K562 (cell line): ENCODE measurements at regions not wholly inside any gene's neighbourhood (a gene's known extent, or its start where the extent isn't known, plus 50 kb on each side); places are given as distances from the start of the nearest gene placed in this dataset.

Source experiments
- ATAC-seq: fragments of 200-7000 bp; cut with Tn5 transposase; 3 replicates; pipeline ENCODE4 v1.9.1; 2020; ENCODE audit warnings: moderate library complexity
- BruUV-seq: library from RNA; stranded (reverse); fragments of 400-500 nt; replicated peaks from 2 replicates; lab custom pipeline; 2021; lab: Mats Ljungman, UMichigan
- CTCF ChIA-PET: fragments of 300-600 bp; formaldehyde crosslinking; extraction: SDS; loops from one replicate; lab custom pipeline; 2021; ENCODE audit warnings: low intra/inter-chr PET ratio; lab: Yijun Ruan, JAX
- POLR2A ChIA-PET: fragments of 300-600, 350-650 bp; sonication (Branson Sonifier 250); formaldehyde crosslinking; extraction: SDS; loops from one replicate; lab custom pipeline; 2021; ENCODE audit warnings: antibody characterized with exemption, inconsistent platforms; lab: Yijun Ruan, JAX
- DNase-seq, 4 experiments: peaks; one replicate each; pipeline versions ENCODE4 v3.0.0 to v3.0.0-alpha.2; 2011 to 2018; ENCODE audit warnings: low spot score in 3 of 4, mixed read lengths in 3 of 4; ENCODE audit errors: extremely low read depth in 1 of 4
- FAIRE-seq: peaks from 2 replicates; lab custom pipeline; 2011; peaks lifted over from hg19 to GRCh38; lab: Jason Lieb, UNC
- H2AFZ ChIP-seq: 2 replicates; pipeline ENCODE4 v1.6.0; 2011; ENCODE audit warnings: low read depth, low read length, control low read depth, inconsistent platforms
- H3K27ac ChIP-seq: fragments of 200-600 bp; 3 replicates; pipeline ENCODE4 v1.8.0; 2011; ENCODE audit warnings: low read depth, mild to moderate bottlenecking, control low read depth, inconsistent platforms, low read length, moderate library complexity, mixed read lengths; ENCODE audit errors: extremely low read depth
- H3K27me3 ChIP-seq, 2 experiments: fragments of 300-600 bp in 1 of 2; 2 replicates in 1 of 2; 3 replicates in 1 of 2; pipeline versions ENCODE4 v1.6.0 to v1.8.0; 2011; ENCODE audit warnings: inconsistent platforms in 2 of 2, low read length in 2 of 2, mild to moderate bottlenecking in 1 of 2, mixed read lengths in 1 of 2, moderate library complexity in 1 of 2; ENCODE audit not compliant: control insufficient read depth in 2 of 2, insufficient read depth in 2 of 2
- H3K36me3 ChIP-seq: fragments of 300-600 bp; 3 replicates; pipeline ENCODE4 v1.8.0; 2011; ENCODE audit warnings: mild to moderate bottlenecking, low read length, inconsistent platforms; ENCODE audit not compliant: control insufficient read depth, insufficient read depth
- H3K4me1 ChIP-seq, 2 experiments: fragments of 200-600 bp in 1 of 2; replicated peaks in 1 of 2; 2 replicates in 1 of 2; 3 replicates in 1 of 2; pipeline versions ENCODE4 v1.5.1 to v1.8.0; 2011; ENCODE audit warnings: inconsistent platforms in 2 of 2, low read length in 2 of 2, mild to moderate bottlenecking in 1 of 2, mixed read lengths in 1 of 2, moderate library complexity in 1 of 2; ENCODE audit not compliant: control insufficient read depth in 2 of 2, insufficient read depth in 2 of 2
- H3K4me2 ChIP-seq: 2 replicates; pipeline ENCODE4 v1.6.1; 2011; ENCODE audit warnings: low read length, control low read depth, inconsistent platforms, mixed read lengths; ENCODE audit not compliant: insufficient read depth
- H3K4me3 ChIP-seq: fragments of 200-600 bp; sonication (generic), shearing (Covaris generic); 2 replicates; pipeline ENCODE4 v1.5.1; 2016; ENCODE audit warnings: control low read depth, inconsistent platforms
- H3K79me2 ChIP-seq: fragments of 200-600 bp; 3 replicates; pipeline ENCODE4 v1.8.0; 2011; ENCODE audit warnings: low read length, inconsistent platforms; ENCODE audit not compliant: control insufficient read depth, insufficient read depth
- H3K9ac ChIP-seq, 2 experiments: 2 replicates each; pipeline versions ENCODE4 v1.6.0 to v1.6.1; 2011; ENCODE audit warnings: low read depth in 2 of 2, low read length in 2 of 2, control low read depth in 1 of 2, inconsistent platforms in 1 of 2, mild to moderate bottlenecking in 1 of 2, mixed read lengths in 1 of 2; ENCODE audit not compliant: insufficient read depth in 1 of 2
- H3K9me1 ChIP-seq: one replicate; pipeline ENCODE4 v1.6.0; 2011; ENCODE audit warnings: inconsistent platforms, mild to moderate bottlenecking, low read length, moderate library complexity; ENCODE audit not compliant: control insufficient read depth, insufficient read depth
- H3K9me3 ChIP-seq: replicated peaks from 2 replicates; pipeline ENCODE4 v1.5.1; 2011; ENCODE audit warnings: low read depth, low read length, inconsistent platforms; ENCODE audit not compliant: control insufficient read depth, insufficient read depth
- H4K20me1 ChIP-seq: replicated peaks from 2 replicates; pipeline ENCODE4 v1.6.1; 2011; ENCODE audit warnings: low read length, inconsistent platforms, mixed read lengths; ENCODE audit not compliant: control insufficient read depth, insufficient read depth
- ASH1L ChIP-seq: fragments of 450-650 bp; IDR thresholded peaks from 2 replicates; pipeline ENCODE4 v1.6.1; 2018; ENCODE audit warnings: borderline replicate concordance, mild to moderate bottlenecking, low read depth; ENCODE audit not compliant: partially characterized antibody
- CAMTA2 ChIP-seq: fragments of 250-450 bp; sonication (Bioruptor Pico); conservative IDR thresholded peaks from 2 replicates; pipeline ENCODE4 v1.5.1; 2022
- CTCF ChIP-seq, 3 experiments: IDR thresholded peaks in 2 of 3; conservative IDR thresholded peaks in 1 of 3; 2 replicates each; pipeline ENCODE4 v1.5.1; 2011 to 2012; ENCODE audit warnings: low read length in 3 of 3, mild to moderate bottlenecking in 3 of 3, control low read depth in 2 of 3, improper control_type of control experiment in 1 of 3, inconsistent platforms in 1 of 3, low read depth in 1 of 3, mixed read lengths in 1 of 3, moderate library complexity in 1 of 3; ENCODE audit not compliant: insufficient read depth in 2 of 3
- E2F5 ChIP-seq: sonication (generic); formaldehyde crosslinking; IDR thresholded peaks from 2 replicates; pipeline ENCODE4 v1.8.0; 2022; ENCODE audit warnings: mild to moderate bottlenecking, missing genetic modification reagents
- FOS ChIP-seq: IDR thresholded peaks from 3 replicates; pipeline ENCODE4 v1.6.1; 2011; ENCODE audit not compliant: insufficient read length; ENCODE audit errors: extremely low read depth
- KDM1A ChIP-seq, 2 experiments: fragments of 450-650 bp; IDR thresholded peaks; 2 replicates each; pipeline ENCODE4 v1.6.1; 2016; ENCODE audit warnings: mild to moderate bottlenecking in 2 of 2
- KLF10 ChIP-seq: fragments of 250-450 bp; sonication (Bioruptor Pico); IDR thresholded peaks from 2 replicates; pipeline ENCODE4 v1.6.1; 2021; ENCODE audit warnings: matching md5 sums
- RBM25 ChIP-seq: fragments of 200-400 bp; formaldehyde crosslinking; IDR thresholded peaks from 2 replicates; pipeline ENCODE4 v1.6.1; 2018; ENCODE audit warnings: low read length, low read depth, moderate library complexity; ENCODE audit not compliant: severe bottlenecking
- SMAD2 ChIP-seq: fragments of 150-350 bp; IDR thresholded peaks from 2 replicates; pipeline ENCODE4 v1.6.1; 2014; ENCODE audit warnings: low read depth, mild to moderate bottlenecking, low read length
- TBL1XR1 ChIP-seq, 2 experiments: IDR thresholded peaks; 2 replicates each; pipeline ENCODE4 v1.6.1; 2012; ENCODE audit warnings: improper control_type of control experiment in 2 of 2, low read length in 2 of 2, mild to moderate bottlenecking in 1 of 2
- TEAD2 ChIP-seq: fragments of 450-650 bp; IDR thresholded peaks from 2 replicates; pipeline ENCODE4 v1.6.1; 2016; ENCODE audit warnings: missing genetic modification characterization, control low read depth, missing compliant biosample characterization
- TGIF2 ChIP-seq: sonication (generic); formaldehyde crosslinking; IDR thresholded peaks from 2 replicates; pipeline ENCODE4 v1.8.1; 2022; ENCODE audit warnings: mild to moderate bottlenecking, missing genetic modification reagents, moderate library complexity
- XRCC5 ChIP-seq: fragments of 200-400 bp; formaldehyde crosslinking; IDR thresholded peaks from 2 replicates; pipeline ENCODE4 v1.6.1; 2017; ENCODE audit warnings: low read depth, mild to moderate bottlenecking, low read length
- ZC3H11A ChIP-seq: IDR thresholded peaks from 2 replicates; pipeline ENCODE4 v1.6.1; 2012; ENCODE audit warnings: low read depth, low read length, improper control_type of control experiment
- ZFX ChIP-seq: sonication (generic); formaldehyde crosslinking; IDR thresholded peaks from 2 replicates; pipeline ENCODE4 v1.8.0; 2022; ENCODE audit warnings: mild to moderate bottlenecking, missing genetic modification reagents, moderate library complexity
- ZNF586 ChIP-seq: fragments of 450-650 bp; formaldehyde crosslinking; conservative IDR thresholded peaks from 2 replicates; pipeline ENCODE4 v1.4.0; 2020; ENCODE audit warnings: mild to moderate bottlenecking, moderate library complexity
- in situ Hi-C: fragments of 300-500 bp; cut with MboI; formaldehyde crosslinking; loops from 4 replicates; pipeline ENCODE4 v1.15.0; 2018; ENCODE audit warnings: inconsistent platforms, mixed read lengths
- intact Hi-C: fragments of 100-400 bp; cut with micrococcal nuclease; formaldehyde crosslinking; loops from 2 replicates; pipeline ENCODE4 v1.14.2; 2022
- TF ChIP-seq, protein P1 (sequence below), 2 experiments: IDR thresholded peaks in 1 of 2; conservative IDR thresholded peaks in 1 of 2; 2 replicates each; pipeline ENCODE4 v1.6.1; 2016; ENCODE audit warnings: low read depth in 2 of 2, mild to moderate bottlenecking in 1 of 2, missing compliant biosample characterization in 1 of 2, missing genetic modification characterization in 1 of 2, moderate library complexity in 1 of 2

DNA sequence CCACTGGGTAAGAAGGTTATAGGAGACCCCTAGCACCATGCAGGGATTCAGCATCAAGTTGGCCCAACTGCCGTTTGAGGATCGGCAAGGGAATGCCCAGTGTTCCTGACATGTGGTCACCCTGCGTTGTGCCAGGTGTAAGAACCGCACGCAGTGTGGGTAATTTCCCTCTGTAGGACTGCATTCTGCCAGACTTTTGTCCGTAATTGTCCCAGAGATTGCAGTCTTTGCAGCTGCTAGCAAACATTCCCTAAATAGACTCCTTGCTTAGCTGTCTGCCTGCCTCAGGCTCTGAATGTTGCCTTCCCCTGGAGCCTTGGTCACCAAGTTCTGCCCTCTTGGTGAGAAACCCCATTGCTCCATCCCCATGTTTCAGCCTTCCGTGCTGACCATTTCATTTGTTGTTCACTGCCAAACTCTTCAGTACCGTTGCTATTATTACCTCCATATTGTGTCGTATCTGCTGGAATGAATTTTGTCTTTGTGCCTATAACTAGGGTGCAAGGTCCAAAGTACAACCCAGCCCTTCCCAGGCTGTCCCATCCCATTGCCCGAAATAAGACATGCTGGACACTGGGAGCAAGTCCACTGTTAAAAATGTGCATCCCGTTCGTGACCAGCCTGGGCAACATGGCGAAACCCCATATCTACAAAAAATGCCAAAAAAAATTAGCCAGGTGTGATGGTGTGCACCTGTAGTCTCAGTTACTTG lies 53.8 kb upstream of the USP9X start (continued):
- TF ChIP-seq CTCF (IDR thresholded peaks at IDR 0.05 in 2 of 3, conservative IDR thresholded peaks at IDR 0.05 in 1 of 3; ENCODE audit: insufficient read depth in 2 of 3, low read depth in 1 of 3, low read length in 3 of 3): no peak
- no peak for TF ChIP-seq SMAD2
- no peak for TF ChIP-seq ZFX (CRISPR knock-in tag)
- TF ChIP-seq XRCC5: no peak

DNA sequence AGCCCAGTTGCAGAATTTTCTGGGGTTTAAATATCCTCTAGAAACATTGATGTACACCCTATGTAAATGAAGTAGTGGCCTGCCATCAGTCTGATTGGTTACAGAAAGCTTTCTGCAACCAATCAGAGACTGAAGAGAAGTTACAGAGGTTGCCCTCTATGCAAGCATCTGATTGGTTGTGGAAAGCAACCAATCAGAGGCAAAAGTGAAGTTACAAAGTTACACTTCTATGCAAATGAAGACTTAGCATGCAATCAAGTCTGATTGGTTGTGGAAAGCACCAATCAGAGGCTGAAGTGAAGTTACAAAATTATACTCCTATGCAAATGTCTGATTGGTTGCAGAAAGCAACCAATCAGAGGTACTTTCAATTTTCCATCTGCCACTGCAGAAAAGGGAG lies 51.9 kb upstream of the USP9X start:
- no peaks in the 10 kb centered on the region for H3K9me1 ChIP-seq
- H3K27me3 ChIP-seq: no peaks in the 10 kb centered on the region
- H3K36me3 ChIP-seq: no peaks in the 10 kb centered on the region
- H2AFZ ChIP-seq: no peak overlapping the region
- no peak overlapping the region for H3K9ac ChIP-seq
- no peaks in the 10 kb centered on the region; a peak in 1 of 5 replicates for H3K4me1 ChIP-seq
- no peaks in the 10 kb centered on the region for H4K20me1 ChIP-seq
- H3K79me2 ChIP-seq: no peaks in the 10 kb centered on the region
- H3K9me3 ChIP-seq: no peaks in the 10 kb centered on the region
- no TSS peak for BruUV-seq
- ChIA-PET CTCF (no interaction called here), POLR2A (interaction anchor here (1.1 kb wide), 1 partner anchor 10 kb away, joined by 3 read pairs; no protein-coding TSS in a partner anchor)
- H3K4me3 ChIP-seq: no peak overlapping the region
- intact Hi-C loops (no loop called here), in situ Hi-C loops (no loop called here)
- no peak overlapping the region for H3K4me2 ChIP-seq
- FAIRE-seq: peak; percentile 78
- peak; percentile 76 for ATAC-seq
- H3K27ac ChIP-seq: no peak overlapping the region
- DNase-seq: peak in 2 of 4 experiments; percentile 13 to 16
- TF ChIP-seq, protein P1, sequence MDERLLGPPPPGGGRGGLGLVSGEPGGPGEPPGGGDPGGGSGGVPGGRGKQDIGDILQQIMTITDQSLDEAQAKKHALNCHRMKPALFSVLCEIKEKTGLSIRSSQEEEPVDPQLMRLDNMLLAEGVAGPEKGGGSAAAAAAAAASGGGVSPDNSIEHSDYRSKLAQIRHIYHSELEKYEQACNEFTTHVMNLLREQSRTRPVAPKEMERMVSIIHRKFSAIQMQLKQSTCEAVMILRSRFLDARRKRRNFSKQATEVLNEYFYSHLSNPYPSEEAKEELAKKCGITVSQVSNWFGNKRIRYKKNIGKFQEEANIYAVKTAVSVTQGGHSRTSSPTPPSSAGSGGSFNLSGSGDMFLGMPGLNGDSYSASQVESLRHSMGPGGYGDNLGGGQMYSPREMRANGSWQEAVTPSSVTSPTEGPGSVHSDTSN (CRISPR knock-in tag; IDR thresholded peaks at IDR 0.05; ENCODE audit: low read depth): no peak
- TF ChIP-seq, protein P1 (tag; conservative IDR thresholded peaks at IDR 0.05; ENCODE audit: low read depth): no peak
- TF ChIP-seq ZC3H11A (no peak), KLF10 (no peak), E2F5 (CRISPR knock-in tag) (no peak), RBM25 (peak; percentile 34), TGIF2 (CRISPR knock-in tag) (no peak), TBL1XR1 (IDR thresholded peaks at IDR 0.05; ENCODE audit: low read length in 2 of 2) (no peak), KDM1A (IDR thresholded peaks at IDR 0.05) (no peak), CAMTA2 (CRISPR knock-in tag) (no peak), ASH1L (peak; percentile 17), TEAD2 (tag) (no peak), FOS (peak; percentile 18), ZNF586 (no peak)
